Stimulated activated naive CD8-positive, alpha-beta T cell treated with anti-CD3 and anti-CD28 coated beads, Interleukin-15, amount 100 ng/mL, for 72 hours (primary cell): ENCODE measurements at regions not wholly inside any gene's neighbourhood (a gene's known extent, or its start where the extent isn't known, plus 50 kb on each side); places are given as distances from the start of the nearest gene placed in this dataset.

ENCODE experiments used
- ATAC-seq: fragments of 150-1000 bp; cut with Tn5 transposase; 2 replicates; pipeline ENCODE4 v1.10.0; 2021; ENCODE audit warnings: mild to moderate bottlenecking, moderate library complexity
- DNase-seq, 2 donors: peaks; one replicate each; pipeline ENCODE4 v3.0.0; 2021 to 2022
- H3K27ac Mint-ChIP-seq, 2 donors: one replicate each; pipeline ENCODE4 v1.8.0; 2022; ENCODE audit warnings: mild to moderate bottlenecking in 2 of 2, mixed read lengths in 2 of 2, moderate library complexity in 2 of 2
- H3K27me3 Mint-ChIP-seq: one replicate; pipeline ENCODE4 v1.8.0; 2022; ENCODE audit warnings: mixed read lengths
- H3K4me1 Mint-ChIP-seq: one replicate; pipeline ENCODE4 v1.8.0; 2022; ENCODE audit warnings: mild to moderate bottlenecking, mixed read lengths
- H3K4me3 Mint-ChIP-seq, 2 donors: one replicate each; pipeline ENCODE4 v1.8.0; 2022; ENCODE audit warnings: mild to moderate bottlenecking in 2 of 2, mixed read lengths in 2 of 2, moderate library complexity in 1 of 2
- H3K9me3 Mint-ChIP-seq, 2 donors: one replicate each; pipeline ENCODE4 v1.8.0; 2022; ENCODE audit warnings: mixed read lengths in 2 of 2

DNA sequence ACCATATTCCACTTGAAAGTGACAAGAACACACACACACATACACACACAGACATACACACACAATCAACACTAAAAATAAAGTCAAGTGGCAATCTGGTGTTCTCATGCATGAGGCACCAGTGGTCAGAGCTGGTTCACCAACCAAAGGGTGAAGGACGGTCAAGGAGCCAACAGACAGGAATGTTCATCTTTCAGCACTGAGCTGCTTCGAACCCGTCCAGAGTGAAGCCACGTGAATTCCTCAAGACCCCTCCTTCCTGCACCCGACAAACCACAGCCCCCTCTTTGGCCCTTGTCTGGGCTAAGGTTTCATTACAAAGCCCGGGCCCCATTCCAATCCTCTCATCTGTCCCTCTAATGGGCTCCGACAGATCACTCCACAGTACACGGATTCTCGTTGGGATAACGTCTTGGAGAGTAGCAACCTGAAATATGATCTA is 84.5 kb upstream of the SMIM23 start:
- Mint-ChIP-seq H3K4me3 (no peak overlapping the region), H3K27me3 (peaks cover 7% of the 10 kb centered on the region), H3K9me3 (no peaks in the 10 kb centered on the region), H3K27ac (no peak overlapping the region), H3K4me1 (no peaks in the 10 kb centered on the region)
- DNase-seq: no peak
- no peak for ATAC-seq

GRCh38 chr5:171702135-171702770 is 83.4 kb upstream of the SMIM23 start:
- DNase-seq: no peak
- Mint-ChIP-seq H3K4me1 (no peaks in the 10 kb centered on the region), H3K27ac (no peak overlapping the region), H3K27me3 (peaks cover 7% of the 10 kb centered on the region), H3K9me3 (no peaks in the 10 kb centered on the region), H3K4me3 (no peak overlapping the region)
- ATAC-seq: no peak

DNA sequence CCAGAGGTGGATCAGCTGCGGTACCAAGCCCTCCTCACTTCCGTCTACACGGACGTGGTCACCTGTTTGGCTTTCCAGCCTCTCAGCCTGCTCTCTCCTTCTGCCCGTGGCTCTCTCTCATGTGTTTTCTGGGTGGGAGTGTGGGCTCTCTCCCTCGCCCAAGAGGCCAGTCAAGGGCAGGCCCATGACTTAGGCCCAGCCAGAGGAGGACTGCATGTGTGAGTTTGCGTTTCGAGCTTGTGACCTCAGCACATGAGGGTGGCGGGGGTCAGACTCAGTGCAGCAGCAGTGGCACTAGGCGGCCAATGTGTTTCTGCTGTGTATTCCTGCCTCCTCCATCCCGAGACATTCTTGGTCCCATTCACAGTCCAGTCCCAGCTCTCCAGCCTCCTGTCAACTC is 82.5 kb upstream of the SMIM23 start:
- H3K9me3 Mint-ChIP-seq: no peaks in the 10 kb centered on the region
- no peak for DNase-seq
- H3K4me1 Mint-ChIP-seq: no peaks in the 10 kb centered on the region
- no peak for ATAC-seq
- no peak overlapping the region for H3K4me3 Mint-ChIP-seq
- peaks cover 7% of the 10 kb centered on the region for H3K27me3 Mint-ChIP-seq
- no peak overlapping the region for H3K27ac Mint-ChIP-seq

DNA sequence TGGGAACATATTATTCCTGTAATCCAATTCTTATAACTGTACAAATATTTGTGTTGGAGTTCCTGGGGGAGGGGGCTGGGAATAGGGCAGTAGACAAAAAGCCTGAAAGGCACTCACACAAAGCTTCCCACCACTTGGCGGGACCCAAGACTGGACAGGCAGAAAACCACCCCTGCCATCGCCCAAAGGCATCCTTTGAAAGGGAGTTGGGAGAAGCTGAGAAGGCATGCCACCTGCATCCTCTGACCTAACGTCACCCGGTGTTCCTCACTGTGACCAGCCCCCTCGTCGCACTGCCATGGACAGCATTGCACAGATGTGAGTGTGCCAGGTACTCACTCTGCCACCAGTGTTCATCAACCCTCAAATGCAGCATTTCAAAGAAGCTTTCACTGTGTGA is 80.6 kb upstream of the SMIM23 start:
- Mint-ChIP-seq H3K4me3 (no peak overlapping the region), H3K4me1 (no peaks in the 10 kb centered on the region), H3K27me3 (peaks cover 7% of the 10 kb centered on the region), H3K9me3 (no peaks in the 10 kb centered on the region), H3K27ac (no peak overlapping the region)
- no peak for ATAC-seq
- DNase-seq: no peak

DNA sequence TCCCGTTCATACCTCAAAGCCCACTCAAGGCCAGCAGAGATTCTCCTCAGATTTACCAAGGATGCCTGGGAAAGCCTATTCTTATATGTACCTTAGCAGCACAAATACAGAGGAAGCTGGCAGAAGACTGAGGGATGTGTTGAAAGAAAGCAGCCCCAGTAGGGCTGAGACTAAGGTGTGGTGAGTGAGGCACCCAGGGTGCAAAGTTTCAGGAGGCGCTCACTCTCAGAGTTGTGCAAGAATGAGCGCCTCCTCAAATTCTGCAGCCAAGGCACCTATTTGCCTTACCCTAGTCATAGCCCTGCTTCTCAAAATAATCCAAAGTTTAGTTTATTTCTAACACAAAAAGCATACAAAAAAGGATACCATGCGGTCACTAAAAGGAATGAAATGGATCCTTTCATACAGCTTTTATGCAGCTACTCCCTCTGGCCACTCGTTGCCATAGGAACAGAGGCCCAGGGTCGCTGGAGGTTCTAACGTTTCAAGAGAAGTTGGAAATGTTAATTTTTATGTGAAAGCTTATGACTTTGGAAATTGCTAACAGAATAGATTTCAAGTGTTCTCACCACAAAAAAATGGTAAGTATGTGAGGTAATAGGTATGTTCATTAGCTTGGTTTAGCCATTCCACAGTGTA is 79.7 kb upstream of the SMIM23 start:
- Mint-ChIP-seq H3K27me3 (peaks cover 7% of the 10 kb centered on the region), H3K4me1 (no peaks in the 10 kb centered on the region), H3K4me3 (no peak overlapping the region), H3K27ac (no peak overlapping the region), H3K9me3 (no peaks in the 10 kb centered on the region)
- DNase-seq (no peak), ATAC-seq (no peak)

GRCh38 chr5:171706736-171707441 is 78.7 kb upstream of the SMIM23 start:
- H3K4me3 Mint-ChIP-seq: no peak overlapping the region
- H3K4me1 Mint-ChIP-seq: no peaks in the 10 kb centered on the region
- H3K27ac Mint-ChIP-seq: peak overlapping the region in 1 of 2 donors; percentile 83
- no peak for DNase-seq
- no peak for ATAC-seq
- H3K9me3 Mint-ChIP-seq: no peaks in the 10 kb centered on the region
- peaks cover 7% of the 10 kb centered on the region for H3K27me3 Mint-ChIP-seq

GRCh38 chr5:171707442-171707792 is 78.2 kb upstream of the SMIM23 start:
- H3K4me3 Mint-ChIP-seq: no peak overlapping the region
- no peak overlapping the region for H3K27ac Mint-ChIP-seq
- ATAC-seq: no peak
- H3K4me1 Mint-ChIP-seq: no peaks in the 10 kb centered on the region
- no peaks in the 10 kb centered on the region for H3K9me3 Mint-ChIP-seq
- H3K27me3 Mint-ChIP-seq: peaks cover 7% of the 10 kb centered on the region
- DNase-seq: no peak

DNA sequence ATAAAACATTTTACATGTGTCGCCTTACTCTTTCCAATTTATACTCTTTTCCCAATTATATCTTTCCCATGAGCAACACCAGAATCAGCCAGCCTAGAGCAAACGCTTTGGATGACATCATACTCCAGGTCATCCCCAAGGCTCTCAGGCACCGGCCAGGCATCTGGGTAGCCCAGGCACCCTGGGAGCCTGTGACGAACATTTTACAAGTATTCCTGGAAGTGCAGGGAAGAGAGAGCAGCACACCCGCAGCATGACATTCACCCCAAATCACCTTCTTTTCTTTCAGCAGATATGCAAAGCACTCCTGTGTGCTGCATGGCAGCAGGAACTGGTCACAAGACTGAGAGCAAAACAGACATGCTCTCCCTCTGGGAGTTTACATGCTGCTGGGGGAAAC is 75.7 kb upstream of the SMIM23 start:
- H3K27me3 Mint-ChIP-seq: no peaks in the 10 kb centered on the region
- no peak for ATAC-seq
- no peak overlapping the region for H3K27ac Mint-ChIP-seq
- H3K4me3 Mint-ChIP-seq: no peak overlapping the region
- no peaks in the 10 kb centered on the region for H3K4me1 Mint-ChIP-seq
- DNase-seq: no peak
- H3K9me3 Mint-ChIP-seq: no peaks in the 10 kb centered on the region

DNA sequence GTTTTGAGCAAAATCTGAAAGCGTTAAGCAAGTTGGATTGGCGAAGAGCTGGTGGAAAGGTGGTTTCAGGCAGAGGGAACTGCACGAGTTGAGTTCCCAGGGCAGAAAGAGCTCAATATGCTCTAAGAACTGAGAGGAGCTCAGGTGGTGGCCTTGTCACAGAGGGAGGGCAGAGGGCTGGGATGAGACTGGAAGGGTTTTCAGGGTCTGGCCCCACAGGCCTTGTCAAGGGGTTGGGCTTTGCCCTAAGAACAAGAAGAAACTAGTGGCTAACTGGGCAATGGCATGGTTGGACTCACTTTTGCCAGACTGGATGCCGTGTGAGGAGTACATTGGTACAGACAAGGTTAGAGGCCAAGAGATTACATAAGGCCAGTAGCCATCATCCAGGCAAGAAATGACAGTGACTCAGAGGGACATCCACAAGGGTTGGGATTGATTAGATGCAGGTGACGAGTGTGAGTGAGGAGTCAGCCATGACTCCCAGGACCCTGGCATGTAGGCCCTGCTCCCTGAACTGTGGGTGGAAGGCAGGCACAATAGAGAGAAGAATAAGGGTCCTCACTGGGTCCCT is 75.1 kb upstream of the SMIM23 start:
- Mint-ChIP-seq H3K4me3 (no peak overlapping the region), H3K9me3 (no peaks in the 10 kb centered on the region), H3K27me3 (peaks cover under 1% of the 10 kb centered on the region), H3K4me1 (no peaks in the 10 kb centered on the region), H3K27ac (no peak overlapping the region)
- DNase-seq (no peak), ATAC-seq (no peak)

DNA sequence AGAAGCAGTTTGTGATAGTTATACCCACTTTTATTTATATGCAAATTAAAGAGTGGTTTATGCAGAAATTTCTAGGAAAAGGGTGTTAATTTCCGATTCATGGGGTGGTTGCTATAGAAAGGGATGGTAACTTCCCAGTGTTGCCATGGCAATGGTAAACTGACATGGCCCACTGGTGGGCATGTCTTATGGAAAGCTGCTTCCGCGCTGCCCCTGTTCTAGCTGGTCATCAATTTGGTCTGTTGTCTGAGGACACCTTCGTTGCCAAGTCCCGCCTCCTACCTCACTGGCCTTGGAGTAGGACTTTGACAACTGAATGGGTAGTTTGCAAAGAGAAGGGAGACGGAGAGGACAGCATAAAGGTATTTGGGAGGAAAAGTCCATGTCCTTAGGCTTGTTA is 74.0 kb upstream of the SMIM23 start:
- Mint-ChIP-seq H3K9me3 (no peaks in the 10 kb centered on the region), H3K27me3 (peaks cover 9% of the 10 kb centered on the region), H3K27ac (no peak overlapping the region), H3K4me1 (no peaks in the 10 kb centered on the region), H3K4me3 (no peak overlapping the region)
- no peak for DNase-seq
- no peak for ATAC-seq

GRCh38 chr5:171712616-171713015 is 73.0 kb upstream of the SMIM23 start:
- H3K27me3 Mint-ChIP-seq: peaks cover 9% of the 10 kb centered on the region
- H3K4me1 Mint-ChIP-seq: no peaks in the 10 kb centered on the region
- DNase-seq (no peak), ATAC-seq (no peak)
- H3K9me3 Mint-ChIP-seq: no peaks in the 10 kb centered on the region
- H3K27ac Mint-ChIP-seq: no peak overlapping the region
- H3K4me3 Mint-ChIP-seq: no peak overlapping the region

DNA sequence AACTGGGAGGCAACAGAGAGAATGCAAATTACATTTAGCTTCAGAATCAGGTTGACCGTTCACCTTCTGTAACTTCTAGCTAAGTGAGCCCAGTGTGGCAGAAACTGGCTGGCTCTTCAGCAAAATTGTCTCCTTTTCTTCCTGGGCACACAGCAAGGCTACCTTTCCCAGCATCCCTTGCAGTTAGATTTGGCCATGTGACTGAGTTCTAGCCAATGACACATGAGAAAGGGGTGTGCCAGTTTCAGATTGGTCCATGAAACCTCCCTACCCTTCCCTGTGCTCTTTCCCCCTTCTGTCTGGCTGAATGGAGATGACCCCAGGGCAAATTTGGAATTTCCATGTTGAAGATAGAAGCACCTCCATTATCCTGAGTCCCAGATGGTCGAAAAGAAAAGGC is 72.5 kb upstream of the SMIM23 start:
- no peaks in the 10 kb centered on the region for H3K4me1 Mint-ChIP-seq
- no peak overlapping the region for H3K27ac Mint-ChIP-seq
- H3K27me3 Mint-ChIP-seq: peaks cover 11% of the 10 kb centered on the region
- no peaks in the 10 kb centered on the region for H3K9me3 Mint-ChIP-seq
- no peak for ATAC-seq
- no peak for DNase-seq
- H3K4me3 Mint-ChIP-seq: no peak overlapping the region

DNA sequence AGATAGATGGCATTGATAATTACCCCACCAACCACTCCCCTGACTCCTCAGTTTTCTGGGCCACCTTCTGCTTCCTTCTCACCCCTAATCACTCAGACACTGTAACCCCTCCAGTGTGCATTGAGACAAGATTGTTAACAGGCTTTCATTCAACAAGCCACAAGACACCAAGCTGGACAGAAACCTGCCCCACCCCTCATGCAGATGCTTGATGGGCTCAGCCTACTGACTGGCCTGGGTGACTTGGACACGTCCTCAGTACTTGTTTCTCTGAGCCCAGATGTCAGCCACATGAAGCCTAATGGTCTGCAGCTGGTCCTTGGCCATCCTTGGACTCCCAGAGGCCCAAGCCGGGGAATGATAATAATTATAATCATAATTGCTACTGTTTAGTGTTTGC is 71.4 kb upstream of the SMIM23 start:
- DNase-seq (no peak), ATAC-seq (no peak)
- Mint-ChIP-seq H3K9me3 (no peaks in the 10 kb centered on the region), H3K4me3 (no peak overlapping the region), H3K4me1 (no peaks in the 10 kb centered on the region), H3K27ac (no peak overlapping the region), H3K27me3 (peaks cover 21% of the 10 kb centered on the region)

- Mint-ChIP-seq H3K4me1 (no peaks in the 10 kb centered on the region), H3K9me3 (no peaks in the 10 kb centered on the region), H3K4me3 (no peak overlapping the region), H3K27me3 (peaks cover 25% of the 10 kb centered on the region), H3K27ac (no peak overlapping the region)
- ATAC-seq (no peak), DNase-seq (no peak)
These were observed 70.8 kb upstream of the SMIM23 start for GRCh38 chr5:171714851-171715250.

- Mint-ChIP-seq H3K9me3 (no peaks in the 10 kb centered on the region), H3K27ac (no peak overlapping the region), H3K27me3 (peaks cover 30% of the 10 kb centered on the region), H3K4me3 (no peak overlapping the region), H3K4me1 (no peaks in the 10 kb centered on the region)
- ATAC-seq (no peak), DNase-seq (no peak)
These were observed 70.1 kb upstream of the SMIM23 start for GRCh38 chr5:171715551-171715950.

GRCh38 chr5:171720086-171720485 is 65.5 kb upstream of the SMIM23 start:
- ATAC-seq (no peak), DNase-seq (no peak)
- peaks cover 35% of the 10 kb centered on the region for H3K27me3 Mint-ChIP-seq
- no peaks in the 10 kb centered on the region for H3K4me1 Mint-ChIP-seq
- no peak overlapping the region for H3K4me3 Mint-ChIP-seq
- no peaks in the 10 kb centered on the region for H3K9me3 Mint-ChIP-seq
- H3K27ac Mint-ChIP-seq: no peak overlapping the region
